ENCODE measurements at regions not wholly inside any gene's neighbourhood (a gene's known extent, or its start where the extent isn't known, plus 50 kb on each side); places are given as distances from the start of the nearest gene placed in this dataset.
"Not testable (repeated sequence)": the region's sequence is repeated elsewhere in the genome, so short reads cannot be mapped to it uniquely, and the experiment has no call there.

GRCh38 chr2:122812214-122812613 is 1056.8 kb downstream of the TSN start:
- H3K36me3 Mint-ChIP-seq, H3K27ac Mint-ChIP-seq, H3K27me3 Mint-ChIP-seq, H3K4me1 Mint-ChIP-seq, H3K4me3 Mint-ChIP-seq, DNase-seq, CTCF ChIA-PET: not testable (repeated sequence)
- peaks cover 26% of the 10 kb centered on the region for H3K9me3 Mint-ChIP-seq

GRCh38 chr2:122815120-122815519 is 1059.7 kb downstream of the TSN start:
- Mint-ChIP-seq H3K27ac (no peak overlapping the region), H3K27me3 (no peaks in the 10 kb centered on the region), H3K36me3 (no peaks in the 10 kb centered on the region), H3K4me3 (no peak overlapping the region), H3K4me1 (no peaks in the 10 kb centered on the region), H3K9me3 (peaks cover 18% of the 10 kb centered on the region)
- no peak for DNase-seq
- CTCF ChIA-PET = no interaction called here

GRCh38 chr2:122816803-122817202 is 1061.4 kb downstream of the TSN start:
- Mint-ChIP-seq H3K4me1 (no peaks in the 10 kb centered on the region), H3K9me3 (peaks cover 14% of the 10 kb centered on the region), H3K27me3 (no peaks in the 10 kb centered on the region), H3K27ac (no peak overlapping the region), H3K36me3 (no peaks in the 10 kb centered on the region), H3K4me3 (no peak overlapping the region)
- no peak for DNase-seq
- CTCF ChIA-PET = no interaction called here

GRCh38 chr2:122822319-122822718 is 1066.9 kb downstream of the TSN start:
- no peak for DNase-seq
- Mint-ChIP-seq H3K27ac (no peak overlapping the region), H3K36me3 (no peaks in the 10 kb centered on the region), H3K4me3 (no peak overlapping the region), H3K9me3 (peaks cover 11% of the 10 kb centered on the region), H3K27me3 (no peaks in the 10 kb centered on the region), H3K4me1 (no peaks in the 10 kb centered on the region)
- CTCF ChIA-PET = no interaction called here

GRCh38 chr2:122830157-122830556 is 1074.7 kb downstream of the TSN start:
- CTCF ChIA-PET = no interaction called here
- no peaks in the 10 kb centered on the region for H3K27me3 Mint-ChIP-seq
- H3K9me3 Mint-ChIP-seq = peaks cover 2% of the 10 kb centered on the region
- DNase-seq = no peak
- H3K4me1 Mint-ChIP-seq = no peaks in the 10 kb centered on the region
- H3K36me3 Mint-ChIP-seq = no peaks in the 10 kb centered on the region
- H3K27ac Mint-ChIP-seq = no peak overlapping the region
- H3K4me3 Mint-ChIP-seq = no peak overlapping the region

GRCh38 chr2:122831649-122832048 is 1076.2 kb downstream of the TSN start:
- H3K27ac Mint-ChIP-seq = no peak overlapping the region
- no peak for DNase-seq
- no peaks in the 10 kb centered on the region for H3K4me1 Mint-ChIP-seq
- no peaks in the 10 kb centered on the region for H3K36me3 Mint-ChIP-seq
- H3K4me3 Mint-ChIP-seq = no peak overlapping the region
- peaks cover 2% of the 10 kb centered on the region for H3K9me3 Mint-ChIP-seq
- no peaks in the 10 kb centered on the region for H3K27me3 Mint-ChIP-seq
- CTCF ChIA-PET = no interaction called here

GRCh38 chr2:122843503-122843902 is 1088.1 kb downstream of the TSN start:
- no peak for DNase-seq

GRCh38 chr2:122851161-122851560 is 1095.7 kb downstream of the TSN start:
- no peak overlapping the region for H3K27ac Mint-ChIP-seq
- H3K4me3 Mint-ChIP-seq = no peak overlapping the region
- peaks cover 7% of the 10 kb centered on the region for H3K9me3 Mint-ChIP-seq
- CTCF ChIA-PET = no interaction called here
- DNase-seq = no peak
- no peaks in the 10 kb centered on the region for H3K4me1 Mint-ChIP-seq
- H3K27me3 Mint-ChIP-seq = no peaks in the 10 kb centered on the region
- no peaks in the 10 kb centered on the region for H3K36me3 Mint-ChIP-seq

More at GRCh38 chr2:122843503-122843902, 1088.1 kb downstream of the TSN start:
- no peaks in the 10 kb centered on the region for H3K36me3 Mint-ChIP-seq
- H3K4me3 Mint-ChIP-seq = no peak overlapping the region
- CTCF ChIA-PET = no interaction called here
- H3K4me1 Mint-ChIP-seq = no peaks in the 10 kb centered on the region
- H3K27ac Mint-ChIP-seq = no peak overlapping the region
- no peaks in the 10 kb centered on the region for H3K27me3 Mint-ChIP-seq
- H3K9me3 Mint-ChIP-seq = peaks cover 6% of the 10 kb centered on the region

- H3K27me3 Mint-ChIP-seq = no peaks in the 10 kb centered on the region
- CTCF ChIA-PET = no interaction called here
- H3K27ac Mint-ChIP-seq = no peak overlapping the region
- H3K4me1 Mint-ChIP-seq = no peaks in the 10 kb centered on the region
- H3K4me3 Mint-ChIP-seq = no peak overlapping the region
- peaks cover 7% of the 10 kb centered on the region for H3K9me3 Mint-ChIP-seq
- DNase-seq = no peak
- no peaks in the 10 kb centered on the region for H3K36me3 Mint-ChIP-seq
Observed at GRCh38 chr2:122851972-122852531, 1096.6 kb downstream of the TSN start.

- Mint-ChIP-seq H3K4me3 (no peak overlapping the region), H3K9me3 (peaks cover 21% of the 10 kb centered on the region), H3K27me3 (no peaks in the 10 kb centered on the region), H3K4me1 (no peaks in the 10 kb centered on the region), H3K36me3 (no peaks in the 10 kb centered on the region), H3K27ac (no peak overlapping the region)
- CTCF ChIA-PET = no interaction called here
- no peak for DNase-seq
Observed at GRCh38 chr2:122856696-122857095, 1101.2 kb downstream of the TSN start.

GRCh38 chr2:122858075-122858702 is 1102.7 kb downstream of the TSN start:
- no peak overlapping the region for H3K27ac Mint-ChIP-seq
- H3K4me3 Mint-ChIP-seq = no peak overlapping the region
- H3K36me3 Mint-ChIP-seq = no peaks in the 10 kb centered on the region
- no peaks in the 10 kb centered on the region for H3K27me3 Mint-ChIP-seq
- no peaks in the 10 kb centered on the region for H3K4me1 Mint-ChIP-seq
- H3K9me3 Mint-ChIP-seq = peaks cover 21% of the 10 kb centered on the region
- no peak for DNase-seq
- CTCF ChIA-PET = no interaction called here

- CTCF ChIA-PET = no interaction called here
- no peak overlapping the region for H3K4me3 Mint-ChIP-seq
- no peaks in the 10 kb centered on the region for H3K36me3 Mint-ChIP-seq
- no peaks in the 10 kb centered on the region for H3K27me3 Mint-ChIP-seq
- H3K4me1 Mint-ChIP-seq = no peaks in the 10 kb centered on the region
- H3K9me3 Mint-ChIP-seq = peaks cover 17% of the 10 kb centered on the region
- H3K27ac Mint-ChIP-seq = no peak overlapping the region
- no peak for DNase-seq
Observed at GRCh38 chr2:122858813-122859212, 1103.4 kb downstream of the TSN start.

- Mint-ChIP-seq H3K27ac (no peak overlapping the region), H3K27me3 (no peaks in the 10 kb centered on the region), H3K36me3 (no peaks in the 10 kb centered on the region), H3K9me3 (peaks cover 17% of the 10 kb centered on the region), H3K4me3 (no peak overlapping the region), H3K4me1 (no peaks in the 10 kb centered on the region)
- CTCF ChIA-PET = no interaction called here
- no peak for DNase-seq
Observed at GRCh38 chr2:122859260-122859659, 1103.8 kb downstream of the TSN start.

GRCh38 chr2:122863532-122863931 is 1108.1 kb downstream of the TSN start:
- Mint-ChIP-seq H3K4me1 (no peaks in the 10 kb centered on the region), H3K27ac (no peak overlapping the region), H3K9me3 (peaks cover 19% of the 10 kb centered on the region), H3K36me3 (no peaks in the 10 kb centered on the region), H3K27me3 (no peaks in the 10 kb centered on the region), H3K4me3 (no peak overlapping the region)
- no peak for DNase-seq
- CTCF ChIA-PET = no interaction called here

- H3K36me3 Mint-ChIP-seq = no peaks in the 10 kb centered on the region
- CTCF ChIA-PET = no interaction called here
- no peaks in the 10 kb centered on the region for H3K27me3 Mint-ChIP-seq
- no peak overlapping the region for H3K4me3 Mint-ChIP-seq
- DNase-seq = no peak
- H3K4me1 Mint-ChIP-seq = no peaks in the 10 kb centered on the region
- H3K27ac Mint-ChIP-seq = no peak overlapping the region
- peaks cover 14% of the 10 kb centered on the region for H3K9me3 Mint-ChIP-seq
Observed at GRCh38 chr2:122864728-122865127, 1109.3 kb downstream of the TSN start.

- CTCF ChIA-PET = no interaction called here
- DNase-seq = no peak
- peaks cover 11% of the 10 kb centered on the region for H3K9me3 Mint-ChIP-seq
- no peaks in the 10 kb centered on the region for H3K36me3 Mint-ChIP-seq
- H3K4me3 Mint-ChIP-seq = no peak overlapping the region
- H3K27me3 Mint-ChIP-seq = no peaks in the 10 kb centered on the region
- no peak overlapping the region for H3K27ac Mint-ChIP-seq
- no peaks in the 10 kb centered on the region for H3K4me1 Mint-ChIP-seq
Observed at GRCh38 chr2:122866095-122866494, 1110.6 kb downstream of the TSN start.

Data from activated naive CD4-positive, alpha-beta T cell treated with anti-CD3 and anti-CD28 coated beads, Interleukin-2, amount 10 ng/mL, durations not matched to agents 7 days and 5 days (primary cell).